GM12878 (cell line): ENCODE measurements at regions not wholly inside any gene's neighbourhood (a gene's known extent, or its start where the extent isn't known, plus 50 kb on each side); places are given as distances from the start of the nearest gene placed in this dataset.

Experiments used
- ATAC-seq: fragments of 200-7000 bp; cut with Tn5 transposase; 3 replicates; pipeline ENCODE4 v1.9.1; 2020; ENCODE audit warnings: mild to moderate bottlenecking, moderate library complexity
- BruUV-seq: library from RNA; stranded (reverse); fragments of 400-500 nt; replicated peaks from 2 replicates; lab custom pipeline; 2021; lab: Mats Ljungman, UMichigan
- CTCF ChIA-PET: fragments of 300-600 bp; sonication (Branson Sonifier 250); formaldehyde crosslinking; extraction: SDS; loops from one replicate; lab custom pipeline; 2021; ENCODE audit warnings: inconsistent platforms; lab: Yijun Ruan, JAX
- POLR2A ChIA-PET: fragments of 350-600 bp; formaldehyde crosslinking; extraction: SDS; loops from one replicate; lab custom pipeline; 2021; ENCODE audit warnings: inconsistent platforms; lab: Charles Lee
- RAD21 ChIA-PET: fragments of 300-600 bp; sonication (Branson Sonifier 250); formaldehyde crosslinking; loops from one replicate; lab custom pipeline; 2023; ENCODE audit warnings: antibody characterized with exemption; ENCODE audit not compliant: unreplicated experiment; lab: Charles Lee
- SMC1A ChIA-PET: fragments of 300-600 bp; sonication (Branson Sonifier 250); formaldehyde crosslinking; loops from one replicate; lab custom pipeline; 2023; ENCODE audit not compliant: unreplicated experiment, uncharacterized antibody; lab: Charles Lee
- DNase-seq: peaks from one replicate; pipeline ENCODE4 v3.0.0-alpha.2; 2011; ENCODE audit warnings: low read depth, low spot score
- FAIRE-seq: peaks from 3 replicates; lab custom pipeline; 2011; peaks lifted over from hg19 to GRCh38; lab: Jason Lieb, UNC
- H2AFZ ChIP-seq: 2 replicates; pipeline ENCODE4 v1.6.0; 2011; ENCODE audit warnings: low read depth, low read length, control low read depth; ENCODE audit not compliant: control insufficient read depth
- H3K27ac ChIP-seq: 2 replicates; pipeline ENCODE4 v1.5.1; 2011; ENCODE audit warnings: control low read depth; ENCODE audit not compliant: control insufficient read depth, insufficient read depth
- H3K27me3 ChIP-seq, 2 experiments: replicated peaks in 1 of 2; 2 replicates each; pipeline versions ENCODE4 v1.6.0 to v1.6.1; 2011; ENCODE audit warnings: low read length in 1 of 2; ENCODE audit not compliant: control insufficient read depth in 2 of 2, insufficient read depth in 2 of 2
- H3K36me3 ChIP-seq, 2 experiments: 2 replicates each; pipeline ENCODE4 v1.5.1; 2011; ENCODE audit warnings: low read length in 1 of 2; ENCODE audit not compliant: control insufficient read depth in 2 of 2, insufficient read depth in 2 of 2
- H3K4me1 ChIP-seq: 2 replicates; pipeline ENCODE4 v1.6.1; 2011; ENCODE audit warnings: mild to moderate bottlenecking, low read length, moderate library complexity, mixed read lengths; ENCODE audit not compliant: control insufficient read depth, insufficient read depth
- H3K4me2 ChIP-seq: 2 replicates; pipeline ENCODE4 v1.6.0; 2011; ENCODE audit warnings: control low read depth; ENCODE audit not compliant: control insufficient read depth, insufficient read depth
- H3K4me3 ChIP-seq: fragments of 200-600 bp; sonication (generic); 2 replicates; pipeline ENCODE4 v1.5.1; 2016
- H3K79me2 ChIP-seq: 2 replicates; pipeline ENCODE4 v1.6.0; 2011; ENCODE audit warnings: low read length; ENCODE audit not compliant: control insufficient read depth, insufficient read depth
- H3K9ac ChIP-seq: 2 replicates; pipeline ENCODE4 v1.8.0; 2011; ENCODE audit warnings: low read length, control low read depth, mixed read lengths; ENCODE audit not compliant: control insufficient read depth, insufficient read depth
- H3K9me3 ChIP-seq: replicated peaks from 3 replicates; pipeline ENCODE4 v1.5.1; 2011; ENCODE audit warnings: mild to moderate bottlenecking, low read length; ENCODE audit not compliant: control insufficient read depth, insufficient read depth
- H4K20me1 ChIP-seq: 2 replicates; pipeline ENCODE4 v1.6.0; 2011; ENCODE audit not compliant: control insufficient read depth, insufficient read depth
- BCL3 ChIP-seq: IDR thresholded peaks from 2 replicates; pipeline ENCODE4 v1.6.1; 2011; ENCODE audit warnings: borderline replicate concordance, low read depth, mild to moderate bottlenecking, moderate library complexity, low read length; ENCODE audit not compliant: insufficient read depth, poor library complexity, severe bottlenecking
- BMI1 ChIP-seq: fragments of 450-650 bp; IDR thresholded peaks from 2 replicates; pipeline ENCODE4 v1.6.1; 2016; ENCODE audit warnings: mild to moderate bottlenecking, moderate library complexity, borderline replicate concordance
- HDAC2 ChIP-seq: fragments of 200-600 bp; sonication (generic); IDR thresholded peaks from 2 replicates; pipeline ENCODE4 v1.6.1; 2017
- MEF2A ChIP-seq: IDR thresholded peaks from 2 replicates; pipeline ENCODE4 v1.6.1; 2011; ENCODE audit warnings: low read depth, mild to moderate bottlenecking, low read length, moderate library complexity; ENCODE audit not compliant: insufficient read depth
- MTA3 ChIP-seq: IDR thresholded peaks from 2 replicates; pipeline ENCODE4 v1.6.1; 2012; ENCODE audit warnings: low read length, inconsistent platforms, borderline replicate concordance
- MYC ChIP-seq: IDR thresholded peaks from 2 replicates; pipeline ENCODE4 v1.6.1; 2011; ENCODE audit warnings: mild to moderate bottlenecking, low read length, moderate library complexity, inconsistent platforms; ENCODE audit not compliant: insufficient read depth, insufficient replicate concordance, insufficient read length, severe bottlenecking
- NR2C2 ChIP-seq: IDR thresholded peaks from 2 replicates; pipeline ENCODE4 v1.6.1; 2011; ENCODE audit warnings: borderline replicate concordance, low read depth; ENCODE audit not compliant: control insufficient read depth, insufficient read length
- PAX8 ChIP-seq: fragments of 450-650 bp; IDR thresholded peaks from 2 replicates; pipeline ENCODE4 v1.6.1; 2017; ENCODE audit warnings: mild to moderate bottlenecking, moderate library complexity
- POLR2AphosphoS2 ChIP-seq: IDR thresholded peaks from 2 replicates; pipeline ENCODE4 v1.6.1; 2011; ENCODE audit warnings: low read depth, mild to moderate bottlenecking, low read length, improper control_type of control experiment, moderate library complexity
- TBL1XR1 ChIP-seq: IDR thresholded peaks from 2 replicates; pipeline ENCODE4 v1.6.1; 2012; ENCODE audit warnings: low read depth, low read length, improper control_type of control experiment
- WGBS: methylation state at CpG from one replicate; pipeline ENCODE4 v1.1.6; 2016; ENCODE audit warnings: low lambda C conversion rate; ENCODE audit not compliant: insufficient replicate concordance, insufficient coverage; ENCODE audit errors: missing lambda C conversion rate; 5-methylcytosine and 5-hydroxymethylcytosine counted together
- in situ Hi-C: fragments of 300-500 bp; cut with MboI; formaldehyde crosslinking; loops from 9 replicates; pipeline ENCODE4 v1.14.3; 2018; ENCODE audit warnings: mixed read lengths
- intact Hi-C: fragments of 100-400 bp; cut with micrococcal nuclease; formaldehyde crosslinking; loops from one replicate; pipeline ENCODE4 v1.14.2; 2022; ENCODE audit not compliant: unreplicated experiment
- TF ChIP-seq, protein P1 (sequence below), 3 experiments: IDR thresholded peaks in 2 of 3; conservative IDR thresholded peaks in 1 of 3; 2 replicates each; pipeline ENCODE4 v1.5.1; 2011; ENCODE audit warnings: low read depth in 3 of 3, low read length in 3 of 3, mild to moderate bottlenecking in 3 of 3, control low read depth in 2 of 3, moderate library complexity in 2 of 3, inconsistent platforms in 1 of 3, mixed read lengths in 1 of 3; ENCODE audit not compliant: control insufficient read depth in 2 of 3, insufficient read depth in 1 of 3; ENCODE audit errors: extremely low read depth in 1 of 3
- TF ChIP-seq, protein P2 (sequence below): fragments of 450-650 bp; formaldehyde crosslinking; IDR thresholded peaks from 2 replicates; pipeline ENCODE4 v1.4.0; 2020; ENCODE audit warnings: mild to moderate bottlenecking, moderate library complexity
- TF ChIP-seq, protein P3 (sequence below): fragments of 450-650 bp; IDR thresholded peaks from 2 replicates; pipeline ENCODE4 v1.6.1; 2017; ENCODE audit warnings: mild to moderate bottlenecking, moderate library complexity

GRCh38 chr7:52436278-52436677 is 599.2 kb upstream of the POM121L12 start:
- intact Hi-C loops: no loop called here
- Histone ChIP-seq H3K9me3 (no peaks in the 10 kb centered on the region; the same call in 2 of the 3 replicates), H3K9ac (no peak overlapping the region), H3K4me3 (no peak overlapping the region), H2AFZ (no peak overlapping the region), H3K4me2 (no peak overlapping the region), H3K36me3 (no peaks in the 10 kb centered on the region), H3K27ac (no peak overlapping the region), H3K79me2 (no peaks in the 10 kb centered on the region), H3K4me1 (no peaks in the 10 kb centered on the region), H4K20me1 (no peaks in the 10 kb centered on the region), H3K27me3 (no peaks in the 10 kb centered on the region)
- ChIA-PET RAD21 (no interaction called here), SMC1A (no interaction called here), POLR2A (no interaction called here), CTCF (no interaction called here)
- FAIRE-seq: no peak
- 37% methylated on average over 4 of the region's 4 CpGs for WGBS
- no peak for ATAC-seq
- no peak for DNase-seq
- BruUV-seq: no TSS peak
- in situ Hi-C loops: no loop called here
- TF ChIP-seq MEF2A (no peak), HDAC2 (no peak), PAX8 (no peak), POLR2AphosphoS2 (no peak), MTA3 (no peak), MYC (no peak), BMI1 (no peak), TBL1XR1 (no peak), BCL3 (no peak), NR2C2 (no peak)
- TF ChIP-seq, protein P1, sequence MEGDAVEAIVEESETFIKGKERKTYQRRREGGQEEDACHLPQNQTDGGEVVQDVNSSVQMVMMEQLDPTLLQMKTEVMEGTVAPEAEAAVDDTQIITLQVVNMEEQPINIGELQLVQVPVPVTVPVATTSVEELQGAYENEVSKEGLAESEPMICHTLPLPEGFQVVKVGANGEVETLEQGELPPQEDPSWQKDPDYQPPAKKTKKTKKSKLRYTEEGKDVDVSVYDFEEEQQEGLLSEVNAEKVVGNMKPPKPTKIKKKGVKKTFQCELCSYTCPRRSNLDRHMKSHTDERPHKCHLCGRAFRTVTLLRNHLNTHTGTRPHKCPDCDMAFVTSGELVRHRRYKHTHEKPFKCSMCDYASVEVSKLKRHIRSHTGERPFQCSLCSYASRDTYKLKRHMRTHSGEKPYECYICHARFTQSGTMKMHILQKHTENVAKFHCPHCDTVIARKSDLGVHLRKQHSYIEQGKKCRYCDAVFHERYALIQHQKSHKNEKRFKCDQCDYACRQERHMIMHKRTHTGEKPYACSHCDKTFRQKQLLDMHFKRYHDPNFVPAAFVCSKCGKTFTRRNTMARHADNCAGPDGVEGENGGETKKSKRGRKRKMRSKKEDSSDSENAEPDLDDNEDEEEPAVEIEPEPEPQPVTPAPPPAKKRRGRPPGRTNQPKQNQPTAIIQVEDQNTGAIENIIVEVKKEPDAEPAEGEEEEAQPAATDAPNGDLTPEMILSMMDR (IDR thresholded peaks at IDR 0.05 in 2 of 3, conservative IDR thresholded peaks at IDR 0.05 in 1 of 3; ENCODE audit: control insufficient read depth in 2 of 3, extremely low read depth in 1 of 3, insufficient read depth in 1 of 3, low read depth in 3 of 3, low read length in 3 of 3): no peak
- TF ChIP-seq, protein P2, sequence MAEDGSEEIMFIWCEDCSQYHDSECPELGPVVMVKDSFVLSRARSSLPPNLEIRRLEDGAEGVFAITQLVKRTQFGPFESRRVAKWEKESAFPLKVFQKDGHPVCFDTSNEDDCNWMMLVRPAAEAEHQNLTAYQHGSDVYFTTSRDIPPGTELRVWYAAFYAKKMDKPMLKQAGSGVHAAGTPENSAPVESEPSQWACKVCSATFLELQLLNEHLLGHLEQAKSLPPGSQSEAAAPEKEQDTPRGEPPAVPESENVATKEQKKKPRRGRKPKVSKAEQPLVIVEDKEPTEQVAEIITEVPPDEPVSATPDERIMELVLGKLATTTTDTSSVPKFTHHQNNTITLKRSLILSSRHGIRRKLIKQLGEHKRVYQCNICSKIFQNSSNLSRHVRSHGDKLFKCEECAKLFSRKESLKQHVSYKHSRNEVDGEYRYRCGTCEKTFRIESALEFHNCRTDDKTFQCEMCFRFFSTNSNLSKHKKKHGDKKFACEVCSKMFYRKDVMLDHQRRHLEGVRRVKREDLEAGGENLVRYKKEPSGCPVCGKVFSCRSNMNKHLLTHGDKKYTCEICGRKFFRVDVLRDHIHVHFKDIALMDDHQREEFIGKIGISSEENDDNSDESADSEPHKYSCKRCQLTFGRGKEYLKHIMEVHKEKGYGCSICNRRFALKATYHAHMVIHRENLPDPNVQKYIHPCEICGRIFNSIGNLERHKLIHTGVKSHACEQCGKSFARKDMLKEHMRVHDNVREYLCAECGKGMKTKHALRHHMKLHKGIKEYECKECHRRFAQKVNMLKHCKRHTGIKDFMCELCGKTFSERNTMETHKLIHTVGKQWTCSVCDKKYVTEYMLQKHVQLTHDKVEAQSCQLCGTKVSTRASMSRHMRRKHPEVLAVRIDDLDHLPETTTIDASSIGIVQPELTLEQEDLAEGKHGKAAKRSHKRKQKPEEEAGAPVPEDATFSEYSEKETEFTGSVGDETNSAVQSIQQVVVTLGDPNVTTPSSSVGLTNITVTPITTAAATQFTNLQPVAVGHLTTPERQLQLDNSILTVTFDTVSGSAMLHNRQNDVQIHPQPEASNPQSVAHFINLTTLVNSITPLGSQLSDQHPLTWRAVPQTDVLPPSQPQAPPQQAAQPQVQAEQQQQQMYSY (CRISPR knock-in tag): no peak
- TF ChIP-seq, protein P3, sequence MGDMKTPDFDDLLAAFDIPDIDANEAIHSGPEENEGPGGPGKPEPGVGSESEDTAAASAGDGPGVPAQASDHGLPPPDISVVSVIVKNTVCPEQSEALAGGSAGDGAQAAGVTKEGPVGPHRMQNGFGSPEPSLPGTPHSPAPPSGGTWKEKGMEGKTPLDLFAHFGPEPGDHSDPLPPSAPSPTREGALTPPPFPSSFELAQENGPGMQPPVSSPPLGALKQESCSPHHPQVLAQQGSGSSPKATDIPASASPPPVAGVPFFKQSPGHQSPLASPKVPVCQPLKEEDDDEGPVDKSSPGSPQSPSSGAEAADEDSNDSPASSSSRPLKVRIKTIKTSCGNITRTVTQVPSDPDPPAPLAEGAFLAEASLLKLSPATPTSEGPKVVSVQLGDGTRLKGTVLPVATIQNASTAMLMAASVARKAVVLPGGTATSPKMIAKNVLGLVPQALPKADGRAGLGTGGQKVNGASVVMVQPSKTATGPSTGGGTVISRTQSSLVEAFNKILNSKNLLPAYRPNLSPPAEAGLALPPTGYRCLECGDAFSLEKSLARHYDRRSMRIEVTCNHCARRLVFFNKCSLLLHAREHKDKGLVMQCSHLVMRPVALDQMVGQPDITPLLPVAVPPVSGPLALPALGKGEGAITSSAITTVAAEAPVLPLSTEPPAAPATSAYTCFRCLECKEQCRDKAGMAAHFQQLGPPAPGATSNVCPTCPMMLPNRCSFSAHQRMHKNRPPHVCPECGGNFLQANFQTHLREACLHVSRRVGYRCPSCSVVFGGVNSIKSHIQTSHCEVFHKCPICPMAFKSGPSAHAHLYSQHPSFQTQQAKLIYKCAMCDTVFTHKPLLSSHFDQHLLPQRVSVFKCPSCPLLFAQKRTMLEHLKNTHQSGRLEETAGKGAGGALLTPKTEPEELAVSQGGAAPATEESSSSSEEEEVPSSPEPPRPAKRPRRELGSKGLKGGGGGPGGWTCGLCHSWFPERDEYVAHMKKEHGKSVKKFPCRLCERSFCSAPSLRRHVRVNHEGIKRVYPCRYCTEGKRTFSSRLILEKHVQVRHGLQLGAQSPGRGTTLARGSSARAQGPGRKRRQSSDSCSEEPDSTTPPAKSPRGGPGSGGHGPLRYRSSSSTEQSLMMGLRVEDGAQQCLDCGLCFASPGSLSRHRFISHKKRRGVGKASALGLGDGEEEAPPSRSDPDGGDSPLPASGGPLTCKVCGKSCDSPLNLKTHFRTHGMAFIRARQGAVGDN: no peak
